ENCODE measurements at regions not wholly inside any gene's neighbourhood (a gene's known extent, or its start where the extent isn't known, plus 50 kb on each side); places are given as distances from the start of the nearest gene placed in this dataset.
"Not testable (repeated sequence)": the region's sequence is repeated elsewhere in the genome, so short reads cannot be mapped to it uniquely, and the experiment has no call there.

- Mint-ChIP-seq H3K9me3 (no peaks in the 10 kb centered on the region), H3K27me3 (peaks cover 12% of the 10 kb centered on the region), H3K36me3 (ENCODE audit: low read depth) (no peaks in the 10 kb centered on the region), H3K27ac (no peak overlapping the region), H3K4me1 (no peaks in the 10 kb centered on the region), H3K4me3 (no peak overlapping the region)
- ATAC-seq (replicated peaks), result no peak
Measured at GRCh38 chr3:81871358-81872155, 110.1 kb upstream of the GBE1 start.

- H3K4me1 Mint-ChIP-seq, result no peaks in the 10 kb centered on the region
- H3K27ac Mint-ChIP-seq, result no peak overlapping the region
- H3K27me3 Mint-ChIP-seq, result peaks cover 9% of the 10 kb centered on the region
- H3K4me3 Mint-ChIP-seq, result no peak overlapping the region
- no peak for ATAC-seq (replicated peaks)
- H3K9me3 Mint-ChIP-seq, result no peaks in the 10 kb centered on the region
- H3K36me3 Mint-ChIP-seq (ENCODE audit: low read depth), result no peaks in the 10 kb centered on the region
Measured at GRCh38 chr3:81869382-81869781, 107.9 kb upstream of the GBE1 start.

GRCh38 chr3:81868597-81868996, 107.2 kb upstream of the GBE1 start:
- Mint-ChIP-seq H3K36me3 (ENCODE audit: low read depth) (no peaks in the 10 kb centered on the region), H3K27me3 (peaks cover 9% of the 10 kb centered on the region), H3K4me3 (no peak overlapping the region), H3K4me1 (no peaks in the 10 kb centered on the region), H3K9me3 (no peaks in the 10 kb centered on the region), H3K27ac (no peak overlapping the region)
- ATAC-seq (replicated peaks), result no peak

- H3K4me3 Mint-ChIP-seq, result no peak overlapping the region
- H3K4me1 Mint-ChIP-seq, result no peaks in the 10 kb centered on the region
- H3K27ac Mint-ChIP-seq, result no peak overlapping the region
- no peak for ATAC-seq (replicated peaks)
- H3K36me3 Mint-ChIP-seq (ENCODE audit: low read depth), result no peaks in the 10 kb centered on the region
- peaks cover 9% of the 10 kb centered on the region for H3K27me3 Mint-ChIP-seq
- H3K9me3 Mint-ChIP-seq, result no peaks in the 10 kb centered on the region
Measured at GRCh38 chr3:81867875-81868274, 106.4 kb upstream of the GBE1 start.

GRCh38 chr3:81865164-81865563, 103.7 kb upstream of the GBE1 start:
- H3K9me3 Mint-ChIP-seq; H3K4me1 Mint-ChIP-seq; H3K27ac Mint-ChIP-seq; H3K36me3 Mint-ChIP-seq (ENCODE audit: low read depth); ATAC-seq (replicated peaks); H3K4me3 Mint-ChIP-seq: not testable (repeated sequence)
- peaks cover 11% of the 10 kb centered on the region for H3K27me3 Mint-ChIP-seq

- H3K36me3 Mint-ChIP-seq (ENCODE audit: low read depth), result no peaks in the 10 kb centered on the region
- H3K27me3 Mint-ChIP-seq, result peaks cover 11% of the 10 kb centered on the region
- no peak overlapping the region for H3K4me3 Mint-ChIP-seq
- no peak for ATAC-seq (replicated peaks)
- no peaks in the 10 kb centered on the region for H3K9me3 Mint-ChIP-seq
- no peaks in the 10 kb centered on the region for H3K4me1 Mint-ChIP-seq
- no peak overlapping the region for H3K27ac Mint-ChIP-seq
Measured at GRCh38 chr3:81864272-81864671, 102.8 kb upstream of the GBE1 start.

GRCh38 chr3:81863756-81864155, 102.3 kb upstream of the GBE1 start:
- Mint-ChIP-seq H3K36me3 (ENCODE audit: low read depth) (no peaks in the 10 kb centered on the region), H3K4me3 (no peak overlapping the region), H3K4me1 (no peaks in the 10 kb centered on the region), H3K27me3 (peaks cover 11% of the 10 kb centered on the region), H3K27ac (no peak overlapping the region), H3K9me3 (no peaks in the 10 kb centered on the region)
- no peak for ATAC-seq (replicated peaks)

- Mint-ChIP-seq H3K4me3 (no peak overlapping the region), H3K27ac (no peak overlapping the region), H3K27me3 (peaks cover 11% of the 10 kb centered on the region), H3K9me3 (no peaks in the 10 kb centered on the region), H3K36me3 (ENCODE audit: low read depth) (no peaks in the 10 kb centered on the region), H3K4me1 (no peaks in the 10 kb centered on the region)
- ATAC-seq (replicated peaks), result no peak
Measured at GRCh38 chr3:81861593-81861992, 100.1 kb upstream of the GBE1 start.

GRCh38 chr3:81859524-81859923, 98.1 kb upstream of the GBE1 start:
- Mint-ChIP-seq H3K27me3 (peaks cover 11% of the 10 kb centered on the region), H3K36me3 (ENCODE audit: low read depth) (no peaks in the 10 kb centered on the region), H3K4me3 (no peak overlapping the region), H3K4me1 (no peaks in the 10 kb centered on the region), H3K9me3 (no peaks in the 10 kb centered on the region), H3K27ac (no peak overlapping the region)
- no peak for ATAC-seq (replicated peaks)

- Mint-ChIP-seq H3K4me3 (no peak overlapping the region), H3K36me3 (ENCODE audit: low read depth) (no peaks in the 10 kb centered on the region), H3K27ac (no peak overlapping the region), H3K9me3 (no peaks in the 10 kb centered on the region), H3K27me3 (no peaks in the 10 kb centered on the region), H3K4me1 (no peaks in the 10 kb centered on the region)
- ATAC-seq (replicated peaks), result no peak
Measured at GRCh38 chr3:81853431-81853830, 92.0 kb upstream of the GBE1 start.

GRCh38 chr3:81851176-81851575, 89.7 kb upstream of the GBE1 start:
- Mint-ChIP-seq H3K27me3 (no peaks in the 10 kb centered on the region), H3K9me3 (no peaks in the 10 kb centered on the region), H3K4me1 (no peaks in the 10 kb centered on the region), H3K4me3 (no peak overlapping the region), H3K36me3 (ENCODE audit: low read depth) (no peaks in the 10 kb centered on the region), H3K27ac (no peak overlapping the region)
- ATAC-seq (replicated peaks), result no peak

GRCh38 chr3:81846988-81847387, 85.5 kb upstream of the GBE1 start:
- no peak overlapping the region for H3K4me3 Mint-ChIP-seq
- no peaks in the 10 kb centered on the region for H3K36me3 Mint-ChIP-seq (ENCODE audit: low read depth)
- H3K4me1 Mint-ChIP-seq, result no peaks in the 10 kb centered on the region
- H3K27ac Mint-ChIP-seq, result no peak overlapping the region
- H3K9me3 Mint-ChIP-seq, result no peaks in the 10 kb centered on the region
- H3K27me3 Mint-ChIP-seq, result peaks cover 2% of the 10 kb centered on the region
- ATAC-seq (replicated peaks), result no peak

GRCh38 chr3:81841540-81841939, 80.1 kb upstream of the GBE1 start:
- Mint-ChIP-seq H3K27ac (no peak overlapping the region), H3K4me1 (no peaks in the 10 kb centered on the region), H3K36me3 (ENCODE audit: low read depth) (no peaks in the 10 kb centered on the region), H3K4me3 (no peak overlapping the region), H3K27me3 (peaks cover 8% of the 10 kb centered on the region), H3K9me3 (no peaks in the 10 kb centered on the region)
- ATAC-seq (replicated peaks), result no peak

- Mint-ChIP-seq H3K27me3 (peaks cover 11% of the 10 kb centered on the region), H3K4me3 (no peak overlapping the region), H3K36me3 (ENCODE audit: low read depth) (no peaks in the 10 kb centered on the region), H3K9me3 (no peaks in the 10 kb centered on the region), H3K27ac (no peak overlapping the region), H3K4me1 (no peaks in the 10 kb centered on the region)
- no peak for ATAC-seq (replicated peaks)
Measured at GRCh38 chr3:81839504-81840094, 78.2 kb upstream of the GBE1 start.

GRCh38 chr3:81838457-81838856, 77.0 kb upstream of the GBE1 start:
- H3K4me3 Mint-ChIP-seq, result no peak overlapping the region

More at GRCh38 chr3:81838457-81838856, 77.0 kb upstream of the GBE1 start:
- Mint-ChIP-seq H3K36me3 (ENCODE audit: low read depth) (no peaks in the 10 kb centered on the region), H3K27ac (no peak overlapping the region), H3K27me3 (peaks cover 13% of the 10 kb centered on the region), H3K4me1 (no peaks in the 10 kb centered on the region), H3K9me3 (no peaks in the 10 kb centered on the region)
- ATAC-seq (replicated peaks), result no peak
